C4-2B (cell line): ENCODE measurements at regions not wholly inside any gene's neighbourhood (a gene's known extent, or its start where the extent isn't known, plus 50 kb on each side); places are given as distances from the start of the nearest gene placed in this dataset.

Source experiments
- ZFX ChIP-seq: fragments of 450-650 bp; IDR thresholded peaks from 2 replicates; pipeline ENCODE4 v1.6.1; 2017
- TF ChIP-seq, protein P1 (sequence below): fragments of 450-650 bp; conservative IDR thresholded peaks from 2 replicates; pipeline ENCODE4 v1.5.1; 2017; ENCODE audit warnings: mild to moderate bottlenecking

DNA sequence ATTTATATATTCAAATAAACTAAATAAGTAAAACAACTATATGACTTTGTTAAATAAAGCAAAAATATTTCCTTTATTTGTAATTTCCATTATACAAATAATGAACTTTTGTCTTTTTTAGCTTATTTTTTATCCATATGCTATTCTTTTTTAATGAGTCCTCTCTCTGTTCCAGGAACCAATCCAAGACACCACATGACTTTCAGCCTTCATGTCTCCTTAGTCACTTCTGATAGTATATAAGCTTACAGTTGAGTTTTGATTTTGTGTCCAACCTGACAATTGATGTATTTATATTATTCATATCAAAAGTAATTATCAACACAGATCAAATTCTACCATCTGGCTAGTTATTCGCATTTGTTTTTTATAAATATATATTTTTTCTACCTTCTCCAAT, 582.3 kb upstream of the GJE1 start:
- TF ChIP-seq, protein P1, sequence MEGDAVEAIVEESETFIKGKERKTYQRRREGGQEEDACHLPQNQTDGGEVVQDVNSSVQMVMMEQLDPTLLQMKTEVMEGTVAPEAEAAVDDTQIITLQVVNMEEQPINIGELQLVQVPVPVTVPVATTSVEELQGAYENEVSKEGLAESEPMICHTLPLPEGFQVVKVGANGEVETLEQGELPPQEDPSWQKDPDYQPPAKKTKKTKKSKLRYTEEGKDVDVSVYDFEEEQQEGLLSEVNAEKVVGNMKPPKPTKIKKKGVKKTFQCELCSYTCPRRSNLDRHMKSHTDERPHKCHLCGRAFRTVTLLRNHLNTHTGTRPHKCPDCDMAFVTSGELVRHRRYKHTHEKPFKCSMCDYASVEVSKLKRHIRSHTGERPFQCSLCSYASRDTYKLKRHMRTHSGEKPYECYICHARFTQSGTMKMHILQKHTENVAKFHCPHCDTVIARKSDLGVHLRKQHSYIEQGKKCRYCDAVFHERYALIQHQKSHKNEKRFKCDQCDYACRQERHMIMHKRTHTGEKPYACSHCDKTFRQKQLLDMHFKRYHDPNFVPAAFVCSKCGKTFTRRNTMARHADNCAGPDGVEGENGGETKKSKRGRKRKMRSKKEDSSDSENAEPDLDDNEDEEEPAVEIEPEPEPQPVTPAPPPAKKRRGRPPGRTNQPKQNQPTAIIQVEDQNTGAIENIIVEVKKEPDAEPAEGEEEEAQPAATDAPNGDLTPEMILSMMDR: no peak
- no peak for TF ChIP-seq ZFX
